ENCODE measurements at regions not wholly inside any gene's neighbourhood (a gene's known extent, or its start where the extent isn't known, plus 50 kb on each side); places are given as distances from the start of the nearest gene placed in this dataset.

DNA sequence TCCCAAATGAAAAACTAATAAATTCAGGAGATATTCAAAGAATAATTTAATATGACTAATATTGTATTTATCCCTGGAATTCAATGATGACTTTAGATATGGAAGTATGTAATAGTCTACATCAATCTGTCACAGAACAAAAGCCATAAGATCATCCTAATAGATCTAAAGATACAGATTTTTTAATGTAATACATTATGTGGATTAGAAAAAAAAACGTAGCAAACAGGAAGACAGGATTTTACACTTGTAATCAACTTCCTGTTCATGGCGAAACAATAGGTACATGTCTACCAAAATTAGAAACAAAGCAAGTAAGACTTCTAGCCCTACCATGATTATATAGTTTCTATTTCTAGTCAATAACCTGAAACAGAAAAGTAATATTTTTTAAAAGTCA is 192.2 kb downstream of the TTC32 start:
- TF ChIP-seq POLR2AphosphoS5 (IDR thresholded peaks at IDR 0.05; ENCODE audit: low read depth, low read length) = no peak
- TF ChIP-seq SIN3A (IDR thresholded peaks at IDR 0.05; ENCODE audit: borderline replicate concordance, insufficient read depth, low read length) = no peak
- no peak for TF ChIP-seq FOXP2 (optimal IDR thresholded peaks at IDR 0.05; ENCODE audit: borderline replicate concordance, extremely low read depth, extremely low read length, insufficient read depth)
- TF ChIP-seq TAF1 (IDR thresholded peaks at IDR 0.05; ENCODE audit: borderline replicate concordance, insufficient read depth, low read length) = no peak
- TF ChIP-seq, protein P1, sequence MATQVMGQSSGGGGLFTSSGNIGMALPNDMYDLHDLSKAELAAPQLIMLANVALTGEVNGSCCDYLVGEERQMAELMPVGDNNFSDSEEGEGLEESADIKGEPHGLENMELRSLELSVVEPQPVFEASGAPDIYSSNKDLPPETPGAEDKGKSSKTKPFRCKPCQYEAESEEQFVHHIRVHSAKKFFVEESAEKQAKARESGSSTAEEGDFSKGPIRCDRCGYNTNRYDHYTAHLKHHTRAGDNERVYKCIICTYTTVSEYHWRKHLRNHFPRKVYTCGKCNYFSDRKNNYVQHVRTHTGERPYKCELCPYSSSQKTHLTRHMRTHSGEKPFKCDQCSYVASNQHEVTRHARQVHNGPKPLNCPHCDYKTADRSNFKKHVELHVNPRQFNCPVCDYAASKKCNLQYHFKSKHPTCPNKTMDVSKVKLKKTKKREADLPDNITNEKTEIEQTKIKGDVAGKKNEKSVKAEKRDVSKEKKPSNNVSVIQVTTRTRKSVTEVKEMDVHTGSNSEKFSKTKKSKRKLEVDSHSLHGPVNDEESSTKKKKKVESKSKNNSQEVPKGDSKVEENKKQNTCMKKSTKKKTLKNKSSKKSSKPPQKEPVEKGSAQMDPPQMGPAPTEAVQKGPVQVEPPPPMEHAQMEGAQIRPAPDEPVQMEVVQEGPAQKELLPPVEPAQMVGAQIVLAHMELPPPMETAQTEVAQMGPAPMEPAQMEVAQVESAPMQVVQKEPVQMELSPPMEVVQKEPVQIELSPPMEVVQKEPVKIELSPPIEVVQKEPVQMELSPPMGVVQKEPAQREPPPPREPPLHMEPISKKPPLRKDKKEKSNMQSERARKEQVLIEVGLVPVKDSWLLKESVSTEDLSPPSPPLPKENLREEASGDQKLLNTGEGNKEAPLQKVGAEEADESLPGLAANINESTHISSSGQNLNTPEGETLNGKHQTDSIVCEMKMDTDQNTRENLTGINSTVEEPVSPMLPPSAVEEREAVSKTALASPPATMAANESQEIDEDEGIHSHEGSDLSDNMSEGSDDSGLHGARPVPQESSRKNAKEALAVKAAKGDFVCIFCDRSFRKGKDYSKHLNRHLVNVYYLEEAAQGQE (IDR thresholded peaks at IDR 0.05; ENCODE audit: insufficient read depth in 1 of 2, low read depth in 2 of 2, low read length in 2 of 2) = no peak

DNA sequence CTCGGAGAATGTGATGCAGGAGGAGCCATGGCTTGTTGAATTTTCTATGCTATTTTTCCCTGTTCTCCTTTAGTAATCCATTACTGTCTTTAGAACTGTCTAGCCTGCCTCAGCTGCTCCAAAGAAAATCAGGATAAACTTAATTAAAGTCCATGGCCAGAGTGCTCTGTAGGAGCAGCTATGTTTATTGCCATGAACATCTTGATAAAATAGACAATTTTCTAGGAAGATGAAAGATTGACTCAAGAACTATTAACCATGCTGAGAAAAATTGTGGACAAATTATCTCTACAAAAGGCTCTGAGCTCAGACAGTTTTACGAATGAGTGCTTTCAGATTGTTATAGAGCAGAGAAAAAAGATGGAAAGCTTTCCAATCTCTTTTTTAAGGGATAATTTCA is 193.0 kb downstream of the TTC32 start:
- TF ChIP-seq POLR2AphosphoS5 (IDR thresholded peaks at IDR 0.05; ENCODE audit: low read depth, low read length) (no peak), FOXP2 (optimal IDR thresholded peaks at IDR 0.05; ENCODE audit: borderline replicate concordance, extremely low read depth, extremely low read length, insufficient read depth) (no peak), TAF1 (IDR thresholded peaks at IDR 0.05; ENCODE audit: borderline replicate concordance, insufficient read depth, low read length) (no peak), SIN3A (IDR thresholded peaks at IDR 0.05; ENCODE audit: borderline replicate concordance, insufficient read depth, low read length) (no peak)
- TF ChIP-seq, protein P1 (IDR thresholded peaks at IDR 0.05; ENCODE audit: insufficient read depth in 1 of 2, low read depth in 2 of 2, low read length in 2 of 2) = no peak

DNA sequence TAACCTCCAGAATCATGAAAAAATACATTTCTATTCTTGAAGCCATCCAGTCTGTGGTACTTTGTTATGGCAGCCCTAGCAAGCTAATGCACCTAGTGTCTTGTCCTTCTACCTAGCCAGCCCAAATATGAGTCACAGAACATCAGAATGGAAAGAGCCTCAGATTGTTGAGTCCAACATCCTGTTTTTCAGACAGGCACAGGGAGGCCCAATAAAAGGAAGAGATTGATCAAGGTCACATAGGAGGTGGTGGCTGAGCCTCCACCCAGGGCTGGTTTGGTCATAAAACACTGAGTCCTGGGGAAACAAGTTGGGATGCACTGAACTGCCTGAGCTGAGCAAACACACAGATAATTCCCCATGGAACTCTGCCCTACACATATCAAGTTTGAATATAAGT is 195.5 kb downstream of the TTC32 start:
- TF ChIP-seq SIN3A (IDR thresholded peaks at IDR 0.05; ENCODE audit: borderline replicate concordance, insufficient read depth, low read length) (no peak), POLR2AphosphoS5 (IDR thresholded peaks at IDR 0.05; ENCODE audit: low read depth, low read length) (no peak), FOXP2 (optimal IDR thresholded peaks at IDR 0.05; ENCODE audit: borderline replicate concordance, extremely low read depth, extremely low read length, insufficient read depth) (no peak), TAF1 (IDR thresholded peaks at IDR 0.05; ENCODE audit: borderline replicate concordance, insufficient read depth, low read length) (no peak)
- TF ChIP-seq, protein P1 (IDR thresholded peaks at IDR 0.05; ENCODE audit: insufficient read depth in 1 of 2, low read depth in 2 of 2, low read length in 2 of 2) = no peak

DNA sequence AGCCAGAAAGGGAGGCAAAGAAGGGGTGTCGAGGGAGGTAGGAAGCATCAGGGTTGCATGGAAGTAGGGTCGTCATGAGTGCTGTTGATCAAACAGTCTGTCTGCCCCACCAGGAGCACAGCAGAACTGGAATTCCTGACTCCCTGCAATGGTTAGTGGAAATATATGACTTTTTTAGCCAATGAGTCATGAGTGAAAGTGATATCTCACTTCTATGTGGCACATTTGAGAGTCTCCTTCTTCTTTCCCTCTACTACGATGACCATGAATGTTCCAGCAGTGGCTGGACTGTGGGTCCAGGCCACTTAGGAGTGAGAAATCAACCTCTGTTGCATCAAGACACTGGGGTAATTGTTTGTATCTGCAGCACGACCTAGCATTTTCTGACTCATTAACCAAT is 199.5 kb downstream of the TTC32 start:
- no peak for TF ChIP-seq POLR2AphosphoS5 (IDR thresholded peaks at IDR 0.05; ENCODE audit: low read depth, low read length)
- TF ChIP-seq, protein P1 (IDR thresholded peaks at IDR 0.05; ENCODE audit: insufficient read depth in 1 of 2, low read depth in 2 of 2, low read length in 2 of 2) = no peak
- no peak for TF ChIP-seq FOXP2 (optimal IDR thresholded peaks at IDR 0.05; ENCODE audit: borderline replicate concordance, extremely low read depth, extremely low read length, insufficient read depth)
- no peak for TF ChIP-seq TAF1 (IDR thresholded peaks at IDR 0.05; ENCODE audit: borderline replicate concordance, insufficient read depth, low read length)
- TF ChIP-seq SIN3A (IDR thresholded peaks at IDR 0.05; ENCODE audit: borderline replicate concordance, insufficient read depth, low read length) = no peak

Data from PFSK-1 (cell line).